ENCODE measurements at regions not wholly inside any gene's neighbourhood (a gene's known extent, or its start where the extent isn't known, plus 50 kb on each side); places are given as distances from the start of the nearest gene placed in this dataset.

DNA sequence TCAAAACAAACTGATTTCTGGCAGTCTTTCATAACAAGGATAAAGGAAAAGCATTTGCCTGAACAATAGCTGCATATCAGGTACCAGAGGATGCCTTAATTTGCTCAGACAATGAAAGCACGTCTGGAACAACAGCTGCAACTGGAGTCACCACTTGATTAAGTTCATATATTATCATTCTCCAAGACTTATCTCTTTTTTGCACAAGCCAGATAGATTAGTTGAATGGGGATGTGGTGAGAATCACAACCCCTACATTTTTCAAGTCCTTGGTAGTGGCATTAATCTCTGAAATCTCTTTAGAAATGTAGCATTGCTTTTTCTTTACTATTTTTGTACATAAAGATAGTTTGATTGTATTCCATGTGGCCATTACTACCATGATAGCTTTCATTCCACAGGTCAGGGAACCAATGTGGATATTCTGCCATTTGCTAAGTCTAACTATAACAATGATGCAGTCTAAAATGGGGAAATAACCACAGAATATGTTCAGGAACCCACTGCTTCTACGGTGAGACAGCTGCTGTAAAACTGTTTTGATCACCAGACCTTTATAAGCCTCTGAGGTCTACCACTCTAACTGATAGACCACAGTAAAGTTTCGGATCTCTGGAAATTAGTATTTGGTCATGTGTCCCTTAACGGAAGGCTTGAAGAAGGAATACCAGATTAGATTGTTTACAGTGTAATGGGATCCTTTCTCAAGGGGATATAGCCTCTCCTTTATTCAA is 1176.2 kb downstream of the DNAJB9 start:
- Histone ChIP-seq H4K91ac (ENCODE audit: insufficient read depth, low read depth, low read length) (no peak overlapping the region), H2AFZ (replicated peaks; ENCODE audit: low read length, poor library complexity) (no peak overlapping the region), H3K56ac (ENCODE audit: extremely low read depth, insufficient read depth, low read length) (no peak overlapping the region), H3K14ac (replicated peaks; ENCODE audit: low read depth, low read length) (no peak overlapping the region), H3K4me1 (ENCODE audit: control insufficient read depth, insufficient read depth, low read length) (no peaks in the 10 kb centered on the region), H3K9me1 (ENCODE audit: insufficient read depth, low read length) (no peaks in the 10 kb centered on the region), H2BK15ac (ENCODE audit: low read depth, low read length) (no peak overlapping the region), H2AK9ac (replicated peaks; ENCODE audit: low read depth, low read length, poor library complexity) (no peak overlapping the region), H3K4ac (ENCODE audit: low read depth, low read length) (no peak overlapping the region), H3K18ac (ENCODE audit: low read depth, low read length) (no peak overlapping the region), H4K5ac (ENCODE audit: low read depth, low read length) (no peak overlapping the region), H3K36me3 (ENCODE audit: control insufficient read depth, insufficient read depth, low read length) (no peaks in the 10 kb centered on the region), H3K9ac (ENCODE audit: low read depth, low read length) (no peak overlapping the region), H4K20me1 (ENCODE audit: insufficient read depth, low read length) (no peaks in the 10 kb centered on the region), H4K8ac (ENCODE audit: low read depth in 2 of 2, low read length in 2 of 2) (no peak overlapping the region), H3K23ac (ENCODE audit: low read depth, low read length) (no peak overlapping the region), H2BK20ac (ENCODE audit: low read depth, low read length) (no peak overlapping the region), H3K79me1 (ENCODE audit: low read depth in 1 of 2, low read length in 2 of 2) (no peaks in the 10 kb centered on the region), H3K27ac (ENCODE audit: insufficient read depth, low read length) (no peak overlapping the region), H2BK5ac (ENCODE audit: low read depth, low read length, poor library complexity, severe bottlenecking) (no peak overlapping the region), H3K9me3 (ENCODE audit: control insufficient read depth, insufficient read depth, low read length) (peaks cover 2% of the 10 kb centered on the region; the same call in 1 of the 2 replicates), H2BK120ac (ENCODE audit: low read depth, low read length) (no peak overlapping the region), H2AK5ac (ENCODE audit: low read depth, low read length) (no peak overlapping the region), H3K27me3 (ENCODE audit: control insufficient read depth, insufficient read depth, low read length) (no peaks in the 10 kb centered on the region), H3K4me2 (ENCODE audit: low read depth, low read length) (no peak overlapping the region), H3K4me3 (ENCODE audit: insufficient read depth, low read depth, low read length) (no peak overlapping the region)
- TF ChIP-seq RFX5 (IDR thresholded peaks at IDR 0.05; ENCODE audit: low read depth, low read length): no peak
- no peak for TF ChIP-seq MXI1 (IDR thresholded peaks at IDR 0.05; ENCODE audit: borderline replicate concordance, low read depth, low read length)
- TF ChIP-seq CHD1 (IDR thresholded peaks at IDR 0.05; ENCODE audit: low read depth, low read length): no peak
- no peak for TF ChIP-seq SMC3 (IDR thresholded peaks at IDR 0.05; ENCODE audit: low read depth, low read length)
- TF ChIP-seq CEBPB (IDR thresholded peaks at IDR 0.05; ENCODE audit: low read depth, low read length): no peak
- TF ChIP-seq, protein P1, sequence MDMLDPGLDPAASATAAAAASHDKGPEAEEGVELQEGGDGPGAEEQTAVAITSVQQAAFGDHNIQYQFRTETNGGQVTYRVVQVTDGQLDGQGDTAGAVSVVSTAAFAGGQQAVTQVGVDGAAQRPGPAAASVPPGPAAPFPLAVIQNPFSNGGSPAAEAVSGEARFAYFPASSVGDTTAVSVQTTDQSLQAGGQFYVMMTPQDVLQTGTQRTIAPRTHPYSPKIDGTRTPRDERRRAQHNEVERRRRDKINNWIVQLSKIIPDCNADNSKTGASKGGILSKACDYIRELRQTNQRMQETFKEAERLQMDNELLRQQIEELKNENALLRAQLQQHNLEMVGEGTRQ (IDR thresholded peaks at IDR 0.05; ENCODE audit: low read depth, low read length): no peak
- TF ChIP-seq BHLHE40 (IDR thresholded peaks at IDR 0.05; ENCODE audit: low read depth, low read length): no peak
- no peak for TF ChIP-seq POLR2A (IDR thresholded peaks at IDR 0.05; ENCODE audit: low read depth, low read length)
- TF ChIP-seq FOS (IDR thresholded peaks at IDR 0.05; ENCODE audit: low read depth, low read length): no peak
- TF ChIP-seq, protein P2, sequence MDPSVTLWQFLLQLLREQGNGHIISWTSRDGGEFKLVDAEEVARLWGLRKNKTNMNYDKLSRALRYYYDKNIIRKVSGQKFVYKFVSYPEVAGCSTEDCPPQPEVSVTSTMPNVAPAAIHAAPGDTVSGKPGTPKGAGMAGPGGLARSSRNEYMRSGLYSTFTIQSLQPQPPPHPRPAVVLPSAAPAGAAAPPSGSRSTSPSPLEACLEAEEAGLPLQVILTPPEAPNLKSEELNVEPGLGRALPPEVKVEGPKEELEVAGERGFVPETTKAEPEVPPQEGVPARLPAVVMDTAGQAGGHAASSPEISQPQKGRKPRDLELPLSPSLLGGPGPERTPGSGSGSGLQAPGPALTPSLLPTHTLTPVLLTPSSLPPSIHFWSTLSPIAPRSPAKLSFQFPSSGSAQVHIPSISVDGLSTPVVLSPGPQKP (IDR thresholded peaks at IDR 0.05; ENCODE audit: borderline replicate concordance, low read depth, low read length): no peak
- DNase-seq (no peak), ATAC-seq (ENCODE audit: low read depth) (no peak)
- ChIA-PET CTCF (interaction anchor here (0.5 kb wide), 1 partner anchor 1857 kb away, joined by 4 read pairs; no protein-coding TSS in a partner anchor), POLR2A (ENCODE audit: unreplicated experiment) (no interaction called here)
- dilution Hi-C loops (cut with HindIII; ENCODE audit: low sequenced_read_pairs, unreplicated experiment) (no loop called here), intact Hi-C loops (cut with micrococcal nuclease) (no loop called here), in situ Hi-C loops (cut with MboI; ENCODE audit: low sequenced_read_pairs) (no loop called here)
- BruUV-seq (replicated peaks): no TSS peak
- no CpG with 5 or more reads among the region's 4 CpGs for WGBS, 2 experiments (ENCODE audit: extremely low coverage in 2 of 2, insufficient read length in 1 of 2)
